ENCODE measurements at regions not wholly inside any gene's neighbourhood (a gene's known extent, or its start where the extent isn't known, plus 50 kb on each side); places are given as distances from the start of the nearest gene placed in this dataset.

DNA sequence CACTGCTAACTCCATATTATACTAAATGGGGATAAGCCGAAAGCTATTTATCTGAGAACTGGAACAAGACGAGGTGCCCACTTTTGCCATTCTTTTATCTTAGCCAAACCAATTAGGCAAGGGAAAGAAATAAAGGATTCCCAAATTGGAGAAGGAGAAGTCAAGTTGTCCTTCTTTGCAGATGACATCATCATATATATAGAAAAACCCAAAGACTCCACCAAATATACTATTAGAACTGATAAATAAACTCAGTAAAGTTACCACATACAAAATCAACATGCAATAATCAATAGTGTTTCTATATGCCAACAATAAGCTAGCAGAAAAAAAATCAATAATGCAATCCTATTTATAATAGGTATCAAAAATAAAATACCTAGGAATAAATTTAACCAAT, 570.3 kb upstream of the EPHA7 start:
- Histone ChIP-seq H3K4me3 (ENCODE audit: extremely low read depth, insufficient read depth, low read length, poor library complexity, severe bottlenecking) (no peak overlapping the region), H3K36me3 (ENCODE audit: control insufficient read depth, insufficient read depth, low read length) (no peaks in the 10 kb centered on the region), H3K9me3 (ENCODE audit: control insufficient read depth, low read length) (no peaks in the 10 kb centered on the region), H3K27ac (ENCODE audit: low read depth, low read length, severe bottlenecking) (no peak overlapping the region), H3K4me1 (ENCODE audit: control insufficient read depth, insufficient read depth, low read length, poor library complexity, severe bottlenecking) (no peaks in the 10 kb centered on the region)
- no CpG with 5 or more reads among the region's 2 CpGs for WGBS, 2 experiments (ENCODE audit: insufficient coverage in 2 of 2)

- H3K36me3 ChIP-seq (ENCODE audit: control insufficient read depth, insufficient read depth, low read length) = no peaks in the 10 kb centered on the region
- H3K4me3 ChIP-seq (ENCODE audit: extremely low read depth, insufficient read depth, low read length, poor library complexity, severe bottlenecking) = no peak overlapping the region
- 88 to 89% methylated on average over 2 of the region's 2 CpGs for WGBS, 2 experiments (ENCODE audit: insufficient coverage in 2 of 2)
- no peak overlapping the region for H3K27ac ChIP-seq (ENCODE audit: low read depth, low read length, severe bottlenecking)
- no peaks in the 10 kb centered on the region for H3K4me1 ChIP-seq (ENCODE audit: control insufficient read depth, insufficient read depth, low read length, poor library complexity, severe bottlenecking)
- no peaks in the 10 kb centered on the region for H3K9me3 ChIP-seq (ENCODE audit: control insufficient read depth, low read length)
Measured at GRCh38 chr6:93985953-93986352, 566.6 kb upstream of the EPHA7 start.

DNA sequence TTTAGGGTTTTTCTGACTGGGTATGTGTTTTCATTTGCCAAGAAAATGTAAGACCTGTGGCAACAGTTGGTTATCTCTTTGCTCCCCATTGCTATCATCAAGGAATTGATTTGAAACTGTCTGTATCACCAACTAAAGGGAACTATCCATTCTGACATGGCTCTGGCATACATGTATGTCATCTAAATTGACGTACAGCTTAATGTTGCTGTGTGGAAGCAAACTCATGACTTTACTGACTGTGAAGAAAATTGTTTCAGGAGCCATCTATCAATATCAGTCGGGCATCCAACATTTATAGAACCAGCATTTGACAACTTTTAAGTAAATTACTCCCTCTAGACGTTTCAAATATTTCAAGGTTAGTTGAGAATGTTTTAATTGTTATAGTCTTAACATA, 555.8 kb upstream of the EPHA7 start:
- Histone ChIP-seq H3K4me3 (ENCODE audit: extremely low read depth, insufficient read depth, low read length, poor library complexity, severe bottlenecking) (no peak overlapping the region), H3K9me3 (ENCODE audit: control insufficient read depth, low read length) (no peaks in the 10 kb centered on the region), H3K36me3 (ENCODE audit: control insufficient read depth, insufficient read depth, low read length) (no peaks in the 10 kb centered on the region), H3K4me1 (ENCODE audit: control insufficient read depth, insufficient read depth, low read length, poor library complexity, severe bottlenecking) (no peaks in the 10 kb centered on the region), H3K27ac (ENCODE audit: low read depth, low read length, severe bottlenecking) (no peak overlapping the region)
- WGBS, 2 experiments (ENCODE audit: insufficient coverage in 2 of 2) = 100% methylated on average over 1 of the region's 3 CpGs; no CpG with 5 or more reads in 1 of the 2 experiments

DNA sequence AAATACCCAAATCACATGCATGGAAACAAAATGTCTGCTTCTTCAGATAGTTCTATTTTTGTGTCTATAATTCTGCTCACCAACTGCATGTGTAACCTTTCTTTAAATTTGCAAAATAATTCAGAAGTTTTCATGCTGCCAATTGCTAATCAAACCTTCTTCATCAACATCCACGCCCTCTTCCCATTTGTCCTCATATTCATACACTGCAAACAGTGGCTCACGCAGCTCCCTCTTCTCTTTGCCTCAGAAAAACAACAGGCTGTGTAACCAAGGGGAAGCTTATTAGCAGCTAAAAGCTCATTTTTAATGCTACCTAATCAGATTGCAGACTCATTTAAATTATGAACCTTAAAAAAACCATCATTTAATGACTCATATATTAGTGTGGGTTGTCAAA, 555.0 kb upstream of the EPHA7 start:
- WGBS, 2 experiments (ENCODE audit: insufficient coverage in 2 of 2) = 76 to 100% methylated on average over 1 to 2 of the region's 2 CpGs
- Histone ChIP-seq H3K4me3 (ENCODE audit: extremely low read depth, insufficient read depth, low read length, poor library complexity, severe bottlenecking) (no peak overlapping the region), H3K9me3 (ENCODE audit: control insufficient read depth, low read length) (no peaks in the 10 kb centered on the region), H3K4me1 (ENCODE audit: control insufficient read depth, insufficient read depth, low read length, poor library complexity, severe bottlenecking) (no peaks in the 10 kb centered on the region), H3K27ac (ENCODE audit: low read depth, low read length, severe bottlenecking) (no peak overlapping the region), H3K36me3 (ENCODE audit: control insufficient read depth, insufficient read depth, low read length) (no peaks in the 10 kb centered on the region)

DNA sequence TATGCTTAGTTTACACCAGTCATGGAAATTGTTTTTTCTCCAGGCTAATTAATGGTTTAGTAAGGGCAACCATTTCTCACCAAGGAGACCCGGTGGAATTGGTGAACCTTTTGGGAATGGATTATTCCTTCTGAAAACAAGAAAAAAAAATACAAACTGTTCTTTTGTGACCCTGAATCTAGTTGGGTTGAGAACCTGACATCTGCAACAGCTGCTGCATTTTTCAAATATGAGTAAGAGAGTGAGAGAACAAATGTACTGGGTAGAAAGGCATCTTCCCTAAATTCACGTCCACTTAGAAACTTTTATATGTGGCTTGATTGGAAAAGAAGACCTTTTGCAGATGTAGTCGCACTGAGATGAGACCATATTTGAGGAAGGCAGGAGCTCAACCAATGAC, 553.4 kb upstream of the EPHA7 start:
- Histone ChIP-seq H3K4me3 (ENCODE audit: extremely low read depth, insufficient read depth, low read length, poor library complexity, severe bottlenecking) (no peak overlapping the region), H3K9me3 (ENCODE audit: control insufficient read depth, low read length) (no peaks in the 10 kb centered on the region), H3K36me3 (ENCODE audit: control insufficient read depth, insufficient read depth, low read length) (no peaks in the 10 kb centered on the region), H3K4me1 (ENCODE audit: control insufficient read depth, insufficient read depth, low read length, poor library complexity, severe bottlenecking) (no peaks in the 10 kb centered on the region), H3K27ac (ENCODE audit: low read depth, low read length, severe bottlenecking) (no peak overlapping the region)
- no CpG with 5 or more reads among the region's 3 CpGs for WGBS, 2 experiments (ENCODE audit: insufficient coverage in 2 of 2)

- no peaks in the 10 kb centered on the region for H3K36me3 ChIP-seq (ENCODE audit: control insufficient read depth, insufficient read depth, low read length)
- no peaks in the 10 kb centered on the region for H3K9me3 ChIP-seq (ENCODE audit: control insufficient read depth, low read length)
- 78 to 95% methylated on average over 4 to 5 of the region's 5 CpGs for WGBS, 2 experiments (ENCODE audit: insufficient coverage in 2 of 2)
- H3K4me3 ChIP-seq (ENCODE audit: extremely low read depth, insufficient read depth, low read length, poor library complexity, severe bottlenecking) = no peak overlapping the region
- H3K4me1 ChIP-seq (ENCODE audit: control insufficient read depth, insufficient read depth, low read length, poor library complexity, severe bottlenecking) = no peaks in the 10 kb centered on the region
- no peak overlapping the region for H3K27ac ChIP-seq (ENCODE audit: low read depth, low read length, severe bottlenecking)
Measured at GRCh38 chr6:93970684-93971083, 551.3 kb upstream of the EPHA7 start.

DNA sequence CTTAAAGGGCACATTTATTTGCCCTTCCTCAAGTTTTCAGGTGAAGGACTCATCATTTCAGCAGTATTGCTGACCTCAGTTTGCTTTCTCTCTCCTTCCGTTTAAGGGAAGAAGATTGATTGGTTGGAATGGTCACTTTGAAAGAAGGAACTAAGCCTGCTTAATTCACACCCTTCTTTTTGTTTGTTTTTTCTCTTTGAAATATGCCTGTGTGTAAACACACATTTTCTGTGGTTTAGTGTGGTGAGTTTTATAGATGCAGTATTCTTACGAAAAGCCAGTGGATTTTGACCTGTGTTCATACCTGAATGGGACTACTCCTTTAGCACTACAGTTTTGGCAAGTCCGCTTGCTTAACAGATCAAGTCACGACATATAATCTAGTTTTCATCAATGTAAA, 548.8 kb upstream of the EPHA7 start:
- Histone ChIP-seq H3K27ac (ENCODE audit: low read depth, low read length, severe bottlenecking) (no peak overlapping the region), H3K36me3 (ENCODE audit: control insufficient read depth, insufficient read depth, low read length) (no peaks in the 10 kb centered on the region), H3K4me3 (ENCODE audit: extremely low read depth, insufficient read depth, low read length, poor library complexity, severe bottlenecking) (no peak overlapping the region), H3K9me3 (ENCODE audit: control insufficient read depth, low read length) (no peaks in the 10 kb centered on the region), H3K4me1 (ENCODE audit: control insufficient read depth, insufficient read depth, low read length, poor library complexity, severe bottlenecking) (no peaks in the 10 kb centered on the region)
- WGBS, 2 experiments (ENCODE audit: insufficient coverage in 2 of 2) = 100% methylated on average over 2 of the region's 4 CpGs; no CpG with 5 or more reads in 1 of the 2 experiments

DNA sequence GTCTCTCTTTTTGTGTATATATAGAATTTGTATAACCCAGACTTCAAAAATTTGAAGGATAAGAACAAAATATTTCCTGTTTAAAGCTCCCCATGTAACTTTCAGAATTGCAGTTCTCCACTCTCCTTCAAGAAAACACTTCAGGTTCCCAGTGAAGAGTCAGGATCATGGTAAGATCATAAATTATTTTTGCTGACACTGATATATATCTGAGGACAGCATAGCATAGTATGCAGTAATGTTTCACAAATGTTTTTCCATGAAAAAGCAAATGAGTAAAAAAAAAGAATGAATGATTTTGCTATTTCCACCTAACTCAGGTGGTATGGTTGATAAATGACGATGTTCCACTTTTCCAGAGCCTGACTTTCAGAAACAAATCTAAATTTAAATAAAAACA, 545.6 kb upstream of the EPHA7 start:
- no CpG with 5 or more reads among the region's 1 CpG for WGBS, 2 experiments (ENCODE audit: insufficient coverage in 2 of 2)
- Histone ChIP-seq H3K4me3 (ENCODE audit: extremely low read depth, insufficient read depth, low read length, poor library complexity, severe bottlenecking) (no peak overlapping the region), H3K4me1 (ENCODE audit: control insufficient read depth, insufficient read depth, low read length, poor library complexity, severe bottlenecking) (no peaks in the 10 kb centered on the region), H3K9me3 (ENCODE audit: control insufficient read depth, low read length) (no peaks in the 10 kb centered on the region), H3K27ac (ENCODE audit: low read depth, low read length, severe bottlenecking) (no peak overlapping the region), H3K36me3 (ENCODE audit: control insufficient read depth, insufficient read depth, low read length) (no peaks in the 10 kb centered on the region)

- WGBS, 2 experiments (ENCODE audit: insufficient coverage in 2 of 2) = 40% methylated on average over 1 of the region's 1 CpG; no CpG with 5 or more reads in 1 of the 2 experiments
- Histone ChIP-seq H3K9me3 (ENCODE audit: control insufficient read depth, low read length) (no peaks in the 10 kb centered on the region), H3K36me3 (ENCODE audit: control insufficient read depth, insufficient read depth, low read length) (no peaks in the 10 kb centered on the region), H3K4me1 (ENCODE audit: control insufficient read depth, insufficient read depth, low read length, poor library complexity, severe bottlenecking) (no peaks in the 10 kb centered on the region), H3K4me3 (ENCODE audit: extremely low read depth, insufficient read depth, low read length, poor library complexity, severe bottlenecking) (no peak overlapping the region), H3K27ac (ENCODE audit: low read depth, low read length, severe bottlenecking) (no peak overlapping the region)
Measured at GRCh38 chr6:93964321-93964720, 545.0 kb upstream of the EPHA7 start.

GRCh38 chr6:93962566-93962965, 543.2 kb upstream of the EPHA7 start:
- Histone ChIP-seq H3K9me3 (ENCODE audit: control insufficient read depth, low read length) (no peaks in the 10 kb centered on the region), H3K27ac (ENCODE audit: low read depth, low read length, severe bottlenecking) (no peak overlapping the region), H3K4me3 (ENCODE audit: extremely low read depth, insufficient read depth, low read length, poor library complexity, severe bottlenecking) (no peak overlapping the region), H3K36me3 (ENCODE audit: control insufficient read depth, insufficient read depth, low read length) (no peaks in the 10 kb centered on the region), H3K4me1 (ENCODE audit: control insufficient read depth, insufficient read depth, low read length, poor library complexity, severe bottlenecking) (no peaks in the 10 kb centered on the region)
- 100% methylated on average over 1 of the region's 1 CpG for whole genome bisulfite sequencing, 2 experiments (ENCODE audit: insufficient coverage in 2 of 2)

DNA sequence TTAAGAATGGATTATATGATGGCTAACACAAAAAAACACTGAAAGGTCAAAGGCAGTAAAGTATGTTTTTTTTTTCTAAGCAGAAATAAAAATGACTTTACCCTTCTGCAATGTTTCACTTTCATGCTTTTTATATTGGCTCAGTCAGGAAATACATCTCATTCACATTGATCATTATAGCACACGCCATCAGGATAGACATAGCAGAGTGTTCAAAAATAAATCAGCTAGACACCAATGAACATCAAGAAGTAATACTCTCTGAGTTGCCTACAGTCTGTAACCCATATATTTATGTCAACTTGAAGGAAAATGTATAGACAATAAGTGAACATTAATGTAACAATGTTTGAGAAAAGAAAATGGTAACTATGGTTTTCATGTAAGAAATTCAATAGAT, 535.2 kb upstream of the EPHA7 start:
- Histone ChIP-seq H3K4me1 (ENCODE audit: control insufficient read depth, insufficient read depth, low read length, poor library complexity, severe bottlenecking) (no peaks in the 10 kb centered on the region), H3K27ac (ENCODE audit: low read depth, low read length, severe bottlenecking) (no peak overlapping the region), H3K36me3 (ENCODE audit: control insufficient read depth, insufficient read depth, low read length) (no peaks in the 10 kb centered on the region), H3K4me3 (ENCODE audit: extremely low read depth, insufficient read depth, low read length, poor library complexity, severe bottlenecking) (no peak overlapping the region), H3K9me3 (ENCODE audit: control insufficient read depth, low read length) (no peaks in the 10 kb centered on the region)
- WGBS, 2 experiments (ENCODE audit: insufficient coverage in 2 of 2) = no CpG with 5 or more reads among the region's 1 CpG

DNA sequence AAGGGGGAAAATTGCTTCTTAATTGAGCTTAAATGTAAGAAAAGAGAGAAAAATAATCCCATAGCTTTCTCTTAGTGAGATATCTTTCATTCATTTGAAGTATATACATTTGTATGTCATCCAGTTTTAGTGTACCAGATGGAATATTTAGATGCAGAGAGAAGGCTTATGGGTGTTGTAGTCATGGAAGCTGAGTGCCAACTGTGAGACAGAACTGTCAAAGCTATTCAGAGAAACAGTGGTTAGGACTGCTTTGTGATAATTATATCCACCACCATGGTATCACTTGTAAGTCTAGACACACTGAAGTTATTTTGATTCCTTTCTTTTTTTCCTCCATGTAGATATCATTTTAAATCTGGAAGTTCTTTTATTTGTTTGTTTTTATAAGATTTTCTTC, 524.3 kb upstream of the EPHA7 start:
- Histone ChIP-seq H3K4me3 (ENCODE audit: extremely low read depth, insufficient read depth, low read length, poor library complexity, severe bottlenecking) (no peak overlapping the region), H3K4me1 (ENCODE audit: control insufficient read depth, insufficient read depth, low read length, poor library complexity, severe bottlenecking) (no peaks in the 10 kb centered on the region), H3K27ac (ENCODE audit: low read depth, low read length, severe bottlenecking) (no peak overlapping the region), H3K9me3 (ENCODE audit: control insufficient read depth, low read length) (no peaks in the 10 kb centered on the region), H3K36me3 (ENCODE audit: control insufficient read depth, insufficient read depth, low read length) (no peaks in the 10 kb centered on the region)

Measured in mesodermal cell (in vitro differentiated cells).